OCI-LY7 (cell line): ENCODE measurements at regions not wholly inside any gene's neighbourhood (a gene's known extent, or its start where the extent isn't known, plus 50 kb on each side); places are given as distances from the start of the nearest gene placed in this dataset.

Experiments
- EZH2phosphoT487 ChIP-seq: fragments of 200-600 bp; sonication (generic); IDR thresholded peaks from 2 replicates; pipeline ENCODE4 v1.6.1; 2018; ENCODE audit warnings: low read depth, borderline replicate concordance, mild to moderate bottlenecking, mixed run types, antibody characterized with exemption, low read length, moderate library complexity, mixed read lengths
- TF ChIP-seq, protein P1 (sequence below): fragments of 200-600 bp; sonication (generic); conservative IDR thresholded peaks from 2 replicates; pipeline ENCODE4 v1.5.1; 2014; ENCODE audit warnings: mild to moderate bottlenecking, antibody characterized with exemption, low read length, moderate library complexity, mixed read lengths

DNA sequence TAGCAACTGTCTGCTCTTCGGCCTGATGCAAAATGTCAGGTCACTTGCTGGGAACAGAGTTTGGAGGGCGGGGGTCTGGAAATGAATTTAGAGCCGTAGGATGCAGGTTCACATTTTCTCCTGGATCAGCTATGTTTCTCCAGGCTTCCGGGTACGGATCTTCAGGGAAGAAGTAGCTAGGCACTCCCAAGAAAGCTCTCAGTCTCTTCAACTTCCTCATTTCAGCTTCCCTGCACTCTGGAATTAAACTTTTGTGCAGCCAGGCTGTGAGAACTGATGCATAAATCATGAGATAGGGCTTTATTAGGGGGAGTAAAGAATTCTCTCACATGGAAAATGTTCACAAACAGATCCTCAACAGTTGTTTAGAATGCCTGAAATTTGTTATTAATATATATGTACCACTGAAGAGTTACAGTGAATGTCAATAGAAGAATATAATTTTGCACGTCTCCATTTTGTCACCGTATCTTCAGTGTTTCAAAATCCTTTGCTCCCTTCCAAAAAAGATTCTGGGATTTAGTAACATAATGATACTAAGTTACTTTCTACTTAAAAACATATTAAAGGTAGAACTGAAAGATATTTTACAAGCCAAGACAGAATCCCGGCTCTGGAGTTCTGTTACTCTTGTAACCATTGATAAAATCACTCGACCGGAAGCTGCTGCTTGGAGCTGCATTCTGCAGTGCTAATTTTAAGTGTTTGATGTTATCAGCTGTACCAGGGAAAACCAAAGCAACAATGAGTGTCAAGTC is 178.5 kb upstream of the P2RY1 start:
- TF ChIP-seq, protein P1, sequence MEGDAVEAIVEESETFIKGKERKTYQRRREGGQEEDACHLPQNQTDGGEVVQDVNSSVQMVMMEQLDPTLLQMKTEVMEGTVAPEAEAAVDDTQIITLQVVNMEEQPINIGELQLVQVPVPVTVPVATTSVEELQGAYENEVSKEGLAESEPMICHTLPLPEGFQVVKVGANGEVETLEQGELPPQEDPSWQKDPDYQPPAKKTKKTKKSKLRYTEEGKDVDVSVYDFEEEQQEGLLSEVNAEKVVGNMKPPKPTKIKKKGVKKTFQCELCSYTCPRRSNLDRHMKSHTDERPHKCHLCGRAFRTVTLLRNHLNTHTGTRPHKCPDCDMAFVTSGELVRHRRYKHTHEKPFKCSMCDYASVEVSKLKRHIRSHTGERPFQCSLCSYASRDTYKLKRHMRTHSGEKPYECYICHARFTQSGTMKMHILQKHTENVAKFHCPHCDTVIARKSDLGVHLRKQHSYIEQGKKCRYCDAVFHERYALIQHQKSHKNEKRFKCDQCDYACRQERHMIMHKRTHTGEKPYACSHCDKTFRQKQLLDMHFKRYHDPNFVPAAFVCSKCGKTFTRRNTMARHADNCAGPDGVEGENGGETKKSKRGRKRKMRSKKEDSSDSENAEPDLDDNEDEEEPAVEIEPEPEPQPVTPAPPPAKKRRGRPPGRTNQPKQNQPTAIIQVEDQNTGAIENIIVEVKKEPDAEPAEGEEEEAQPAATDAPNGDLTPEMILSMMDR: no peak
- TF ChIP-seq EZH2phosphoT487: no peak
